Neural crest cell (in vitro differentiated cells): ENCODE measurements at regions not wholly inside any gene's neighbourhood (a gene's known extent, or its start where the extent isn't known, plus 50 kb on each side); places are given as distances from the start of the nearest gene placed in this dataset.

Experiments
- DNase-seq: peaks from one replicate; pipeline ENCODE4 v3.0.0; 2021; ENCODE audit warnings: low read depth, mixed read lengths, low spot score
- H3K27ac Mint-ChIP-seq: one replicate; pipeline ENCODE4 v1.8.0; 2021; ENCODE audit warnings: mild to moderate bottlenecking, mixed read lengths; ENCODE audit not compliant: unreplicated experiment
- H3K27me3 Mint-ChIP-seq: 2 replicates; pipeline ENCODE4 v1.8.0; 2021; ENCODE audit warnings: low read depth, mild to moderate bottlenecking, mixed read lengths
- H3K36me3 Mint-ChIP-seq: 2 replicates; pipeline ENCODE4 v1.8.0; 2021; ENCODE audit warnings: low read depth, mild to moderate bottlenecking, mixed read lengths
- H3K4me1 Mint-ChIP-seq: 2 replicates; pipeline ENCODE4 v1.8.0; 2021; ENCODE audit warnings: mixed read lengths
- H3K4me3 Mint-ChIP-seq: one replicate; pipeline ENCODE4 v1.8.0; 2021; ENCODE audit warnings: mild to moderate bottlenecking, mixed read lengths
- H3K9me3 Mint-ChIP-seq: 2 replicates; pipeline ENCODE4 v1.8.0; 2021; ENCODE audit warnings: mixed read lengths
- TF ChIP-seq, protein P1 (sequence below): fragments of 200-600 bp; sonication (generic); conservative IDR thresholded peaks from 2 replicates; pipeline ENCODE4 v1.5.0; 2021; ENCODE audit warnings: antibody characterized with exemption, mild to moderate bottlenecking

DNA sequence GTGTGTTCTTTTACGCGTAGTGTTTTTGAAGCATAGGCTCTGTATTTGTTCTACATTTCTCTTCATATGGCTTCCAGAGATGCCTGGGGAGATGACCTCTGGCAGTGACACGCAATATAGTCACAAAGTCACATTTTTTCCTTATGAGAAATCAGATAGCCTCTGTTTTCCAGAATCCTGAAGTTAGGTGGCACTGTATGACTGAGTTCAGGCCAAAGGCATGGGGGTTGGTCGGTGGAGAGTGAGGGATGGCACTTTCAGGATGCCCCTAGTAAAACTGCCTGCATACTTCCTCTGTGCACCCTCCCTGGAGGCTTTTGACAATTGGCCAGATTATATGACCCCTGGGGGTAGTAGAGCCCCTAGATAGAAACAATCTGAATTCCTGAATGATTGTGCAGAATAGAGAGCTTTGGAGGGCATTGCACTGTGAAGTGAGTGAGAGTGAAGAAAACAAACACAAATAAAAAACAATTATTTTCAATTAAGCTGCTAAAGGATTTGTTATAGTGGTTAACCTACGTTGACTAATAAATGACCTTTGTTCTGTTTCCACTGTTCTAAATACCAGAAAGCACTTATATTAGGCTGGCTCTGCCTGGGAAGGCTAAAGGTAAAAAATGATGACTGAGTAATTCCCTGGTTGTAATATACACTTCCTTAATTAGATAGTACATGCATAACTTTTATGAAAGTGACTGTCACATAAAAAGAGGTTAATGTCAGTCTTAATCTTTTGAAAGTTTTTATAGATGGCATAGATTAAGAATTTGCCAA lies 1660.8 kb downstream of the PLA2G4A start:
- Mint-ChIP-seq H3K4me1 (peaks cover 3% of the 10 kb centered on the region), H3K4me3 (no peak overlapping the region), H3K9me3 (peaks cover 3% of the 10 kb centered on the region), H3K27ac (no peak overlapping the region), H3K27me3 (no peaks in the 10 kb centered on the region), H3K36me3 (no peaks in the 10 kb centered on the region)
- no peak for DNase-seq
- TF ChIP-seq, protein P1, sequence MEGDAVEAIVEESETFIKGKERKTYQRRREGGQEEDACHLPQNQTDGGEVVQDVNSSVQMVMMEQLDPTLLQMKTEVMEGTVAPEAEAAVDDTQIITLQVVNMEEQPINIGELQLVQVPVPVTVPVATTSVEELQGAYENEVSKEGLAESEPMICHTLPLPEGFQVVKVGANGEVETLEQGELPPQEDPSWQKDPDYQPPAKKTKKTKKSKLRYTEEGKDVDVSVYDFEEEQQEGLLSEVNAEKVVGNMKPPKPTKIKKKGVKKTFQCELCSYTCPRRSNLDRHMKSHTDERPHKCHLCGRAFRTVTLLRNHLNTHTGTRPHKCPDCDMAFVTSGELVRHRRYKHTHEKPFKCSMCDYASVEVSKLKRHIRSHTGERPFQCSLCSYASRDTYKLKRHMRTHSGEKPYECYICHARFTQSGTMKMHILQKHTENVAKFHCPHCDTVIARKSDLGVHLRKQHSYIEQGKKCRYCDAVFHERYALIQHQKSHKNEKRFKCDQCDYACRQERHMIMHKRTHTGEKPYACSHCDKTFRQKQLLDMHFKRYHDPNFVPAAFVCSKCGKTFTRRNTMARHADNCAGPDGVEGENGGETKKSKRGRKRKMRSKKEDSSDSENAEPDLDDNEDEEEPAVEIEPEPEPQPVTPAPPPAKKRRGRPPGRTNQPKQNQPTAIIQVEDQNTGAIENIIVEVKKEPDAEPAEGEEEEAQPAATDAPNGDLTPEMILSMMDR = no peak

DNA sequence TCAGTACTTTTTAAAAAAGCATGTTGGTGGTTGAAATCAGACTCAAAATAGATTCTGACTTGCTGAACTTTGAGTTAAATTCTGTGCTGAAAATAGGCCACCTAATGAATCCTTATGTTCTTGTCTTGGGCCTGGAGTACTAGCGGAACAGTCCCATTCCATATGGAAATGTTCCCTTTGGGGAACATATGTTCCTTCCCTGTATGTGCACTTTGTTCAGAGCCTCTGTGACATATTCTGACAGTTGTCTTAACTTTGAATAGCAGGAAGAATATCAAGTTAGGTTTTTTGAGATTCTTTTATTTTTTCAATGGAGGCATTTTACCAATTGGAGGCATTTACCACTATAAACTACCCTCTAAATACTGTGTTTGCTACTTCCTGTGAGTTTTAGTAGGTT lies 1667.8 kb downstream of the PLA2G4A start:
- H3K9me3 Mint-ChIP-seq = peaks cover 3% of the 10 kb centered on the region
- TF ChIP-seq, protein P1 = no peak
- DNase-seq = no peak
- H3K4me3 Mint-ChIP-seq = no peak overlapping the region
- no peaks in the 10 kb centered on the region for H3K4me1 Mint-ChIP-seq
- H3K36me3 Mint-ChIP-seq = no peaks in the 10 kb centered on the region
- no peaks in the 10 kb centered on the region for H3K27me3 Mint-ChIP-seq
- H3K27ac Mint-ChIP-seq = no peak overlapping the region

DNA sequence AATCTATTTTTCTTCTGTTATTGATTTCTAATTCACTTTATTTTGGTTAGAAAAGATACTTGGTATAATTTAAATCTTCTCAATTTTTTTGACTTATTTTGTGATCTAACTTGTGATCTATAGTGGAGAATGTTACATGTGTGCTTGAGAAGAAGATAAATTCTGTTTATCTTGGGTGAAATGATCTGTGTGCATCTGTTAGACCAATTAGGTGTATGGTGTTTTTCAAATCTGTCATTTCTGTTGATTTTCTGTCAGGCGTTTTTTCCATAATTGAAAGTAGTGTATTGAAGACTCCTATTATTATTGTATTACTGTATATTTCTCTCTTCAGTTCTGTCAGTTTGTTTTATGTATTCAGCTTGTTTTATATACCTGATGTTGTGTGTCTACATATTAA lies 1668.3 kb downstream of the PLA2G4A start:
- DNase-seq = no peak
- H3K27ac Mint-ChIP-seq = no peak overlapping the region
- H3K27me3 Mint-ChIP-seq = no peaks in the 10 kb centered on the region
- no peak overlapping the region for H3K4me3 Mint-ChIP-seq
- peaks cover 3% of the 10 kb centered on the region for H3K9me3 Mint-ChIP-seq
- TF ChIP-seq, protein P1 = no peak
- H3K4me1 Mint-ChIP-seq = no peaks in the 10 kb centered on the region
- H3K36me3 Mint-ChIP-seq = no peaks in the 10 kb centered on the region

DNA sequence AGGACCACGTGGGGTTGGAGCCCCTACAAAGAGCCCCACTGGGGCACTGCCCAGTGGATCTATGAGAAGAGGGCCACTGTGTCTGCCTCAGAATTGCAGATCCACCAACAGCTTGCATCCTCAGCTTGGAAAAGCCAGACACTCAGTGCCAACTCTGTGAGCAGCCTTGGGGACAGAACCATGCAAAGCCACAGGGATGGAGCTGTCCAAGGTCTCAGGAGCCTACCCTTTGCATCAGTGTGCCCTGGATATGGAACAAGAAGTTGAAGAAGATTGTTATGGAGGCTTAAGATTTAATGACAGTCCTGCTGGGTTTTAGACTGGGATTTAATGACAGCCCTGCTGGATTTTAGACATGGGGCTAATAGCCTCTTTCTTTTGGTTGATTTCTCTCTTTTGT lies 1670.9 kb downstream of the PLA2G4A start:
- H3K27me3 Mint-ChIP-seq = no peaks in the 10 kb centered on the region
- H3K9me3 Mint-ChIP-seq = no peaks in the 10 kb centered on the region
- no peaks in the 10 kb centered on the region for H3K36me3 Mint-ChIP-seq
- TF ChIP-seq, protein P1 = no peak
- no peak for DNase-seq
- no peak overlapping the region for H3K27ac Mint-ChIP-seq
- no peak overlapping the region for H3K4me3 Mint-ChIP-seq
- no peaks in the 10 kb centered on the region for H3K4me1 Mint-ChIP-seq

DNA sequence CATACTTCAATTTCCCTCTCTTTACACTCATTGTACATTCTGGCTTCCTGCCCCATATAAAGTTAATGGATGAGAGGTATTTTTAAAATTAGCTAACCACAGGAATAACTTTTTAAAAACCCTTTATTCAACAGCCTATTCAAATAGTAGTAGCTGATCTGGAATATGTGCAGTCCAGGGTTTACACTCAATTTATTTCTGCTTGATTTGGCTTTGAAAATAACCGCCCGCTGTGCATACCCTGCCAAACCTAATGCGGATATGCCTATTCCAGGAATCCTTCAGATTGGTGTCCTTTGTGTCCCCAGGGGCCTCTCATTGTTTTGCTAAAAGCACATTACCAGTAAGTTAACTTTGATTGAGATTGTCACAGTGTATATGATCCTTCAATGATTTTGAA lies 1686.2 kb downstream of the PLA2G4A start:
- Mint-ChIP-seq H3K4me1 (no peaks in the 10 kb centered on the region), H3K27ac (no peak overlapping the region), H3K36me3 (no peaks in the 10 kb centered on the region), H3K9me3 (no peaks in the 10 kb centered on the region), H3K27me3 (no peaks in the 10 kb centered on the region), H3K4me3 (no peak overlapping the region)
- TF ChIP-seq, protein P1 = no peak
- DNase-seq = no peak
